ENCODE measurements at regions not wholly inside any gene's neighbourhood (a gene's known extent, or its start where the extent isn't known, plus 50 kb on each side); places are given as distances from the start of the nearest gene placed in this dataset.

DNA sequence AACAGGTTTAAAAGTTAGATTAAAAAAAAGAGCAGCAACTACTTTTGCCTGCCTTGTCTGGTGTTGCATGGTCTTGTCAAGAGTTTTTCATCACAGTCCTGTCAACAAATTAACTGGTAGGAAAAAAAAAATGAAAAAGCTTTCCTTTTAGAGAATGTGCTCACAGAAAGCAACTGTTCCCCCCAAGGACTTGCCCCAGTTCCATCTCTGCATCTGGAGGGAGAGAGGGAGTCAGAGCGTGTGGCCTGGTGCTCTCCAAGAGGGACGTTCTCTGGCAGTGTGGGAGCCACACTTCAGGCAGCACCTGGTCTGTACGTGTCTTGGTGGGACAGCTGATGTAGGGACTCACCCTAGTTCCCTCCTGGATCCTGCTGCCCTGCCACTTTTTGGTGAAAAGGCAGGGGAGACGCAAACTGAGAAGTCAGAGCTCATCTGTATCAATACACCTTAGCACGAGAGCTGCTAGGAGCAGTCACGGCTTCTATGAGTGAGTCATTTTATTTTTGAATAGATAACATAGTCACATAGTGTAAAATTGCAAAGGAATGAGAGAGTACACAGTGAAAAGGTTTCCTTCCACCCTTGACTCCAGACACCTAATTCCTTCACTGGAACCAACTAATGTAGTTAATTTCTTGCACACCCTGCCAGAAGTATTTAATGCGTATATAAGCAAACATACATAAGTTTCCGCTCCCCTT is 172.5 kb upstream of the MGAT5 start:
- TF ChIP-seq, protein P1, sequence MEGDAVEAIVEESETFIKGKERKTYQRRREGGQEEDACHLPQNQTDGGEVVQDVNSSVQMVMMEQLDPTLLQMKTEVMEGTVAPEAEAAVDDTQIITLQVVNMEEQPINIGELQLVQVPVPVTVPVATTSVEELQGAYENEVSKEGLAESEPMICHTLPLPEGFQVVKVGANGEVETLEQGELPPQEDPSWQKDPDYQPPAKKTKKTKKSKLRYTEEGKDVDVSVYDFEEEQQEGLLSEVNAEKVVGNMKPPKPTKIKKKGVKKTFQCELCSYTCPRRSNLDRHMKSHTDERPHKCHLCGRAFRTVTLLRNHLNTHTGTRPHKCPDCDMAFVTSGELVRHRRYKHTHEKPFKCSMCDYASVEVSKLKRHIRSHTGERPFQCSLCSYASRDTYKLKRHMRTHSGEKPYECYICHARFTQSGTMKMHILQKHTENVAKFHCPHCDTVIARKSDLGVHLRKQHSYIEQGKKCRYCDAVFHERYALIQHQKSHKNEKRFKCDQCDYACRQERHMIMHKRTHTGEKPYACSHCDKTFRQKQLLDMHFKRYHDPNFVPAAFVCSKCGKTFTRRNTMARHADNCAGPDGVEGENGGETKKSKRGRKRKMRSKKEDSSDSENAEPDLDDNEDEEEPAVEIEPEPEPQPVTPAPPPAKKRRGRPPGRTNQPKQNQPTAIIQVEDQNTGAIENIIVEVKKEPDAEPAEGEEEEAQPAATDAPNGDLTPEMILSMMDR (IDR thresholded peaks at IDR 0.05): no peak
- TF ChIP-seq POLR2A (IDR thresholded peaks at IDR 0.05): no peak
- TF ChIP-seq POLR2AphosphoS5 (IDR thresholded peaks at IDR 0.05): no peak
- TF ChIP-seq EP300 (IDR thresholded peaks at IDR 0.05): no peak

Data from upper lobe of left lung (tissue), 4 donors.